Type B pancreatic cell (in vitro differentiated cells): ENCODE measurements at regions not wholly inside any gene's neighbourhood (a gene's known extent, or its start where the extent isn't known, plus 50 kb on each side); places are given as distances from the start of the nearest gene placed in this dataset.
A peak's percentile ranks its signal among the peaks of the same experiment; 100 is the strongest.

Experiments used
- DNase-seq: peaks from one replicate; pipeline ENCODE4 v3.0.0; 2021; ENCODE audit warnings: mixed read lengths; ENCODE audit not compliant: unreplicated experiment; ENCODE audit errors: extremely low spot score
- H3K27ac Mint-ChIP-seq: 2 replicates; pipeline ENCODE4 v1.8.0; 2021; ENCODE audit warnings: mild to moderate bottlenecking, mixed read lengths
- H3K27me3 Mint-ChIP-seq: 2 replicates; pipeline ENCODE4 v1.8.0; 2021; ENCODE audit warnings: mixed read lengths
- H3K36me3 Mint-ChIP-seq: 2 replicates; pipeline ENCODE4 v1.8.0; 2021; ENCODE audit warnings: mixed read lengths
- H3K4me1 Mint-ChIP-seq: one replicate; pipeline ENCODE4 v1.8.0; 2021; ENCODE audit warnings: mixed read lengths; ENCODE audit not compliant: unreplicated experiment
- H3K4me3 Mint-ChIP-seq: 2 replicates; pipeline ENCODE4 v1.8.0; 2021; ENCODE audit warnings: mild to moderate bottlenecking, mixed read lengths
- H3K9me3 Mint-ChIP-seq: 2 replicates; pipeline ENCODE4 v1.8.0; 2021; ENCODE audit warnings: mixed read lengths
- TF ChIP-seq, protein P1 (sequence below): fragments of 200-600 bp; sonication (generic); conservative IDR thresholded peaks from 2 replicates; pipeline ENCODE4 v1.5.0; 2021; ENCODE audit warnings: antibody characterized with exemption, mild to moderate bottlenecking

DNA sequence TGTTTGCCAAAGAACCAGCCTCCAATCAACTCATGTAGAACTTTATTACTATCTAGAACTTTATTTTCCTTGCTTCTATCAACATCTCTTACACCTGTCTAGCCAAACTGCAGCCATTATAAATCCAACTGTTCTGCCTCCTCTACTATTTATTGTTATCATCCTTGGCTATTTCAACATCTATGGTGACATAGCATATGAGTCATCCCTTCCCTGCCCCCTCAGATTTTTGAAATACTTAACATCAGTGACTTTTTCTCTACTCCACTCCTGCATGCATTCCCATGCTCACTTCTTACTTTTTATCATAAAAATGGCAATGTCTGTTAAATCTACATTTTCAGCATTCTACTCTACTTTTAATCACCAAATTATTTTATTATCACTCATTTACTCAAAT lies 544.9 kb upstream of the NEGR1 start:
- H3K4me3 Mint-ChIP-seq, result no peak overlapping the region
- H3K27ac Mint-ChIP-seq, result no peak overlapping the region
- peaks cover 17% of the 10 kb centered on the region for H3K9me3 Mint-ChIP-seq
- H3K4me1 Mint-ChIP-seq, result no peaks in the 10 kb centered on the region
- TF ChIP-seq, protein P1, sequence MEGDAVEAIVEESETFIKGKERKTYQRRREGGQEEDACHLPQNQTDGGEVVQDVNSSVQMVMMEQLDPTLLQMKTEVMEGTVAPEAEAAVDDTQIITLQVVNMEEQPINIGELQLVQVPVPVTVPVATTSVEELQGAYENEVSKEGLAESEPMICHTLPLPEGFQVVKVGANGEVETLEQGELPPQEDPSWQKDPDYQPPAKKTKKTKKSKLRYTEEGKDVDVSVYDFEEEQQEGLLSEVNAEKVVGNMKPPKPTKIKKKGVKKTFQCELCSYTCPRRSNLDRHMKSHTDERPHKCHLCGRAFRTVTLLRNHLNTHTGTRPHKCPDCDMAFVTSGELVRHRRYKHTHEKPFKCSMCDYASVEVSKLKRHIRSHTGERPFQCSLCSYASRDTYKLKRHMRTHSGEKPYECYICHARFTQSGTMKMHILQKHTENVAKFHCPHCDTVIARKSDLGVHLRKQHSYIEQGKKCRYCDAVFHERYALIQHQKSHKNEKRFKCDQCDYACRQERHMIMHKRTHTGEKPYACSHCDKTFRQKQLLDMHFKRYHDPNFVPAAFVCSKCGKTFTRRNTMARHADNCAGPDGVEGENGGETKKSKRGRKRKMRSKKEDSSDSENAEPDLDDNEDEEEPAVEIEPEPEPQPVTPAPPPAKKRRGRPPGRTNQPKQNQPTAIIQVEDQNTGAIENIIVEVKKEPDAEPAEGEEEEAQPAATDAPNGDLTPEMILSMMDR, result no peak
- H3K27me3 Mint-ChIP-seq, result no peaks in the 10 kb centered on the region
- no peaks in the 10 kb centered on the region for H3K36me3 Mint-ChIP-seq
- no peak for DNase-seq

DNA sequence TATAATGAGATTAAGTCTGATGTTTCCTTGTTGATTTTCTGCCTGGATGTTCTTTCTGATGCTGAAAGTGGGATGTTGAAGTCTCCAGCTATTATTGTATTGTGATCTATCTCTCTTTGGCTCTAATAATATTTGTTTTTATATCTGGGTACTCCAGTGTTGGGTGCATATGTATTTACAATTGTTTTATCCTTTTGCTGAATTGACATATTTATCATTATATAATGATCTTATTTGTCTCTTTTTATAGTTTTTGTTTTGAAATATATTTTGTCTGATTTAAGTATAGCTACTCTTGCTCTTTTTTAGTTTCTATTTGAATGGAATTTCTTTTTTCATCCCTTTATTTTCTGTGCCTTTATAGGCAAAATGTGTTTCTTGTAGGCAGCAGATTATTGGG lies 522.2 kb upstream of the NEGR1 start:
- TF ChIP-seq, protein P1, result no peak
- no peak overlapping the region for H3K27ac Mint-ChIP-seq
- no peaks in the 10 kb centered on the region for H3K4me1 Mint-ChIP-seq
- H3K9me3 Mint-ChIP-seq, result no peaks in the 10 kb centered on the region
- H3K4me3 Mint-ChIP-seq, result no peak overlapping the region
- no peaks in the 10 kb centered on the region for H3K27me3 Mint-ChIP-seq
- no peak for DNase-seq
- no peaks in the 10 kb centered on the region for H3K36me3 Mint-ChIP-seq

DNA sequence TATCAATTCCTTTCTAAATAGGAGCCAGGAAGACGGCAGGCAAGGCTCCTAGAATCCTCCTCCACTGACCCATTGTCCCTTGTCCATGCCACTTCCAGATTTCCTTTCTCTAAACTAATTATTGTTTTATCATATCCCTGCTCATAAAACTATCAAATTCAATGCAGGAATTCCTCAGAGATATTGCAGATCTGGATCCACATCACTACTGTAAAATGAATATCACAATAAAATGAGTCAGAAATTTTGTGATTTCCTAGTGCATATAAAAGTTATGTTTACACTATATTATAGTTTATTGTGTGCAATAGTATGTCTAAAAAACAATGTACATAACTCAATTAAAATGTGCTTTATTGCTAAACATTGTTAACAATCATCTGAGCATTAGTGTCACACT lies 498.7 kb upstream of the NEGR1 start:
- H3K4me1 Mint-ChIP-seq, result no peaks in the 10 kb centered on the region
- H3K4me3 Mint-ChIP-seq, result no peak overlapping the region
- H3K36me3 Mint-ChIP-seq, result no peaks in the 10 kb centered on the region
- no peak for DNase-seq
- no peaks in the 10 kb centered on the region for H3K9me3 Mint-ChIP-seq
- H3K27me3 Mint-ChIP-seq, result no peaks in the 10 kb centered on the region
- TF ChIP-seq, protein P1, result no peak
- H3K27ac Mint-ChIP-seq, result no peak overlapping the region

DNA sequence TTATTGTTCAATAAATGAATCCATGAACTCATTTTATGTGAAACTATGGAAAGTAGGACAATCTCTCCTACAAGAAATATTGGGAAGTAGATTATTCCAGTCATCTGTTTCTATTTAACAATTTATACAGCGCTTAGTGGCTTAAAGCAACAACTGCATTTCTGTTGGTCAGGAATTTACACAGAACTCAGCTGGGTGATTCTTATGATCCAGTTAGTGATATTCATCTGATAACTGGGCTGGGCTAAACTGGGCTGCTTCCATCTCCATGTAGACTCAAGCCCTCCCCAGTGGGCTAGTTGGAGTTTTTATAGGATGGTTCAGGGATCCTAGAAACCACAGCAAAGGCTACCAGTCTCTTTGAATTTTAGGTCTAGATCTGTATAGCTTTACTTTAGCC lies 497.9 kb upstream of the NEGR1 start:
- no peak overlapping the region for H3K27ac Mint-ChIP-seq
- no peak for DNase-seq
- no peak overlapping the region for H3K4me3 Mint-ChIP-seq
- no peaks in the 10 kb centered on the region for H3K4me1 Mint-ChIP-seq
- no peaks in the 10 kb centered on the region for H3K36me3 Mint-ChIP-seq
- H3K9me3 Mint-ChIP-seq, result no peaks in the 10 kb centered on the region
- H3K27me3 Mint-ChIP-seq, result no peaks in the 10 kb centered on the region
- TF ChIP-seq, protein P1, result no peak

DNA sequence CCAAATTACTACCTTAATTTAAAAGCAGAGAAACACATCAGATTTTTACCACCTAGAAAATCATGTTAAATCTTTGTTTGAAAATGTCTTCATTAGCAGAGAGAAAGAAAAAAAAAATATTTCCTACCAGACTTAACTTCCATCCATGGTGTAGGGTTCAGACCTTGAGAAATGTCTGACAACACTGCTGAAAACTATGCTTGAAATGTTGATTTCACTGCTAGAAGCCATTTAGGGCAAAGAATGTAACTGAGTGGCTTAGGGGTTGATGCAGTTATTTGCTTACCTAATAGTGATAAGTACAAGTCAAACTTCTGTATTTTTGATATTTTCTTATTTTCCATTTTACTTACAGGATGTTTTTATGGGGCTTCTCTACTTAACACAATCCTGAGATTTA lies 495.6 kb upstream of the NEGR1 start:
- TF ChIP-seq, protein P1, result no peak
- Mint-ChIP-seq H3K4me3 (no peak overlapping the region), H3K36me3 (no peaks in the 10 kb centered on the region), H3K9me3 (no peaks in the 10 kb centered on the region), H3K27ac (peak overlapping the region; percentile 61), H3K4me1 (no peaks in the 10 kb centered on the region), H3K27me3 (no peaks in the 10 kb centered on the region)
- DNase-seq, result no peak

DNA sequence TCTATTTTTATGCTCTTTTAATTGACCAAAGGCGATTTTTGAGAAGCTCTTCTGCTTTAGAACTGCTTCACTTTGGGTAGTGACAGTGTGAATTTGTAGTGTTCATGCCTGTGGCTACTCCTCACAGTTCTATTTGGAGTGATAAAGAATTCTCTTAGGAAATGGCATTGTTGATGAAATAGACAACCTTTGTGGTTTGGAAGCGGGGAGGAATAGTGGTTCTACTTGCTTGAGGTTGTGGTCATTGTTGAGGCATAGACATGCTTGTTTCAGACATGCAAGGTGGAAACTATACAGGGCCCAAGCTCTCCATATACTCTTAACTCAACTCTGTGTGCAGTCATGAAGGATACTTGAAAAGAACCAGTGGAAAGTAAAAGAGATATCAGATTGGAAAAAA lies 481.1 kb upstream of the NEGR1 start:
- DNase-seq, result no peak
- Mint-ChIP-seq H3K9me3 (no peaks in the 10 kb centered on the region), H3K36me3 (no peaks in the 10 kb centered on the region), H3K4me3 (no peak overlapping the region), H3K27me3 (no peaks in the 10 kb centered on the region), H3K27ac (no peak overlapping the region), H3K4me1 (no peaks in the 10 kb centered on the region)
- TF ChIP-seq, protein P1, result no peak
